HG02588 (cell line): ENCODE measurements at regions not wholly inside any gene's neighbourhood (a gene's known extent, or its start where the extent isn't known, plus 50 kb on each side); places are given as distances from the start of the nearest gene placed in this dataset.
"Not testable (repeated sequence)": the region's sequence is repeated elsewhere in the genome, so short reads cannot be mapped to it uniquely, and the experiment has no call there.

Experiments
- ATAC-seq: cut with Tn5 transposase; IDR thresholded peaks from one replicate; pipeline ENCODE4 v1.9.1; 2021; ENCODE audit warnings: mild to moderate bottlenecking, moderate library complexity; ENCODE audit not compliant: unreplicated experiment

DNA sequence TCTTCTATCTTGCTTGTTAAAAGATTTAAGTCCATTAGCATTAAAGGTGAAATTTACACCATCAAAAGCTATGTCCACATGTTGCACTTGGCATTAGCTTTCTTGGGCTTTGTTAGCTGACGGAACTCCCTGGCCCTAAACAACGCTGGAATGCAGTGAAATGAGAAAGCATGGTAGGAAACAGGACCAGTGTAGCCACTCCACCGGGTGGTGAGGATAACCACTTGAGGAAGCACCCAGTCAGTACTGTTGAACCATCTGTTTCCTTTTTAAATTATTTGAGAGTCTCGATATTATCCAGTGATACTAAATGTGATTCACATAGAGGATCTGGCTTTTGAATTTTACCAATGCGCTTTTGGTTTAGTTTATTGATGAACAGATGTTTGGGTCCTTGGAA, 374.9 kb upstream of the NOX3 start:
- no peak for ATAC-seq

DNA sequence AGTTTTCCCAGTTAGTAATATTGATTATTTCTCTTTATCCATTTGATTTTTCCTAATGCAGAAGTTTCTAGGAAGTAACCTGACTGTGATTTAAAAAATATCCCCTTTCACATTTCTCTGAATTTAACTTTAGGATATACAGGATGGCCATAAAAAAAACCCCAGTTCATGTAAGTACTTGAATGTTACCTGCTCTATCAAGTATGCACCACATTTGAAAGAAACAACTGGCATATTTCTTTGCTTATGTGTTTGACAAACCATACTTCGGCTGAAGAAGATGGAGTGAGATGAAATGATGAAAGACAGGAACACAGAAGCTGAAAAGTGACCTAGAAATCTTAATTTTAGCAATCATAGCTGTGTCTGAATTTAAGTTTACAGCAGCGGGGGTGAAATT, 374.0 kb upstream of the NOX3 start:
- ATAC-seq: no peak

DNA sequence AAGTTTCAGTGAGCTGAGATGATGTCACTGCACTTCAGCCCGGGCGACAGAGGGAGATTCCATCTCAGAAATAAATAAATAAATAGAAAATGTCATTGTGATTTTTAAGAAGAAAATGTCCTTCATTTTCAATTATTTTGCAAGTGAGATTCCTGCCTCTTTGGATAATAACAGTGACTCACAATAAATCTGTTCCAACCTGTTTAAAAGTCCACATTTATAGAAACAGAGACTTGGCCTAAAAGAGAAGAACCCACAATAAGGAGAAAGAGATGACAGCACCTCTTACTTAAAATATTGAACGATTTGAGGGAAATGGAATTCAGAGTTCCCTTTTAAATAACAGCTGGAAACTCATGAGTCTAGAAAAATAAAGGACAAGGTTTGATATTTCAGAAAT, 373.4 kb upstream of the NOX3 start:
- no peak for ATAC-seq

DNA sequence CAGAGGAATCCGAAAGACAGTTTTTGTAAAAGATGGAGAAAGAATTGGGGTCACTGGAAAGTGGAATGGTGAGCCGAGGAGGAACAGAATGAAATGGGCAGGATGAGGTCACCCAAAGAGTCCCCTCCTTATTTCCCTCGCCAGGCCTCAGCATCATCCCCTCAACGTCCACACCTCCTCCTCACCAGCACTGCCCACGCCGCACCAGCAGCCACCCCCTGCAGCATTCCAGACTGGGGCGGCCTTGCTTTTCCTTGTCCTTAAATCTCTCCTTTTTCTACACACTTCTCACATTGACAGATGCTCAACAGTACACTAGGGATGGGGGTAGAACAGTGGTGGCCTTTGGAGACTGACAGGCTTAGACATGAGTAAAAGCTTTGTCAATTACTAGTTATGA, 363.1 kb upstream of the NOX3 start:
- no peak for ATAC-seq

DNA sequence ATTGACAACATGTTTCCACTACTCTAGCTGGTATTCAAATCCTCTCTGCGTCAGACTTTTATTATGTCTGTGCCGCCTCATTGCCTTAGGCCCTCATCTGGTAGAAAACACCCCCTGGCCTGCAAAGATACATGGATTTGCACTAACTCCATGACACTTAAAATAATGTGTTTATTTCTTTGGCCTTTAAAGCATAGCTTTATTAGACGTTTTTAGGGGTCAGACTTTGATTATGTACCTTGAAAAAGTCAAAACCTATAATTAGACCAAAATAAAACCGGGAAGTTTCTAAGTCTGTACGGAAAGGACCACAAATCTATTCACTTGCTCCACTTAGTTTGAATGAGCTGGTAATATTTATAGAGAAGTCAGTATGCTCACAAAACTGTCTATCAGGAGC, 357.9 kb upstream of the NOX3 start:
- ATAC-seq: no peak

DNA sequence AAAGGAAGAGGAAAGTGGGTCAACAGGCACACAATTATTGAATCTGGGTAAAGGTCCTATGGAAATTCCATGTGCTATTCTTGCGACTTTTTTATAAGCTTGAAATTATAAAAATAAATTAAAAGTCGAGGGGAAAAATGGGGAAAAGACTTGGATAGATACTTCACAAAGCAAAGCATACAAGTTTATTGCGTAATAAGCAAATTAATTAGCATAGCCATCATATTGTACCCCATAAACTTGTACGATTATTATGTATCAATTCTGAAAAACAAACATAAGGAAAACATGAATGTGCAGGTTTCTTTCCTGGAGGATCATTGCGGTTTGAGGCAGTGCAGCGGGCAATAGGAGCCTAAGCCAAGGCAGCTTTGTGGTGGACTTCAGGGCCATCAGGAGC, 351.6 kb upstream of the NOX3 start:
- no peak for ATAC-seq

DNA sequence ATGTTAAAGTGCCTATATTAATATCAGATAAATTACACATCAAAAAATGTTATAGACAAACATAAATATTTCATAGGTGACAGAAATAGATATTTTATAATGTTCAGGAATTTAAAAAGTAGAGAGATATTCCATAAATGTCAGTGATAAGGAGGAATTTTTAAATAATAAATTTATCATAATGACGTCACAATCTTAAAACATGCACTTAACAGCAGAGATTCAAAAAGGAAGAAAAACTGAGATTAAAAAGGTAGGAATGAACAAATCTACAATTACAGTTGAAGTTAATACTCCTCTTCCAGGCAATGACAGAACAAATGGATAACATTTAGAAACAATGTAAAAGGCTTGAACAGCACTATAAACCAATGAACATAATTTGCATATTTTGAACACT, 345.4 kb upstream of the NOX3 start:
- no peak for ATAC-seq

DNA sequence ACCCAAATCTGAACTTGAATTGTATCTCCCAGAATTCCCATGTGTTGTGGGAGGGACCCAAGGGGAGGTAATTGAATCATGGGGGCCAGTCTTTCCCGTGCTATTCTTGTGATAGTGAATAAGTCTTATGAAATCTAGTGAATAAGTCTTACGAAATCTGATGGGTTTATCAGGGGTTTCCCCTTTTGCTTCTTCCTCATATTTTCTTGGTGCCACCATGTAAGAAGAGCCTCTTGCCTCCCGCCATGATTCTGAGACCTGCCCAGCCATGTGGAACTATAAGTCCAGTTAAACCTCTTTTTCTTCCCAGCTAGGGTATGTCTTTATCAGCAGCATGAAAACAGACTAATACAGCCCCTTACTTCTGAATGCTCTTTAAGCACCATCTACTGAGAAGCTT, 343.2 kb upstream of the NOX3 start:
- not testable (repeated sequence) for ATAC-seq

DNA sequence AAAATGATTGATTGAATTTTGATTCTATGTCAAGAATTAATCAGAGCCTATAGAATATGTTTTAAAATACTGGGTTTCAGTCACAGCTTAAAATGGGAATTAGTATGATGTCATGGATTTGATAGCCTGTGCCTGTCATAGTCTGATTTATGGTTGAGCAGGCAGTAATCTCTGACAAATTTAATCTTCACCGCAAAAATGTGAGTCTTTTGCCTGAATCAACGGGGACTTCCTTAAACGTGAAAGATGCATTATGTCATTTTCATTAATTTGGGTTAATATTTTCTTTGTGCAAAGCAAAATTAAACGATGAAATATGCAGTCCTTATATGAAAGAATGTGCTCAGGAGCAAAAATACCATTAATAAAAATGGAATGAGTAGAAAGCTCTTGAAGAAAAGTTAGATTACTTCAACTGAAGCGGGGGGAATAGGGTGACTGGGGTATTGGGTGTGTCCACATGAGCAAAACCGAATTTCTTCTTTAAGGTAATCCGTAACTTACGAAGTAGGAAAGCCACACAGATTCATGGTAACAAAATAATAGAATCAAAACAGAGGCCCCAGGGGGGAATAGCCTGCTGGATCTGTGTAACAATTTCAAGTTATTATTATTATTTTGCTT, 339.6 kb upstream of the NOX3 start:
- no peak for ATAC-seq

DNA sequence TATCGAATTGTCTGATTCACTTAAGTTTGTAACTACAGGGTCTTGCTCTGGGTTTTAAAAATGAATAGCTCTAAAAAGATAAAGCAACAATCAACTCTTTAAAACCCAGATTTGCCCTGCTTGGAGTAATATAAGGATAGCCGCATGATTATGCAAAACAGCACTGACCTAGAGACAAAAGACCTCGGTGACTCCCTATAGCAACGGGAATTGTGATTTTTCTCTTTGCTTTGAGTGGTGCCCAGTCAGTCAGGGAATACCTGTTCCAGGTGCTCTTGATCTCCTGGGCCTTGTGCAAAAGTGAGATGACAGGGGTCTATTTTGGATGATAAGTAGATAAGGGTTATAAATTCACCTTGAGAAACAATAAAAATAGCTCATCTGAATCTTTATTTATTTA, 336.3 kb upstream of the NOX3 start:
- ATAC-seq: no peak

DNA sequence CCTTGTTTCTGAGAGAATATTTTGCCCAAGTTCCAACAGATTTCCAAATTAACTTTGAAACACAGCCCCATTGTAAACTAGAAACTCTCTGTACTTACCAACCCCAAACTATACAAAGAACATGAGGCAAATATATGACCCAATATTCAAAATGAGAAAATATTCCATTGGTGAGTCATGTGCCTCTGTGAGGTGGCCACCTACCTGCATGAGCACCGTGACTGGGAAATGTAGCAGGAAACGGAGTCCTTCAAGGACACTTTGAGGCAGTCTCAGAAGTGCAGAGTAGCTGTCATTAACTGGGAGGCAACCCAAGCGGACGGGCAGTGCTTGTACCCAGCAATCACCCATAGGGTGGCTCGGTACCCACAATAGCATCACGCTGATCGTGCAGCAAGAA, 335.5 kb upstream of the NOX3 start:
- no peak for ATAC-seq

DNA sequence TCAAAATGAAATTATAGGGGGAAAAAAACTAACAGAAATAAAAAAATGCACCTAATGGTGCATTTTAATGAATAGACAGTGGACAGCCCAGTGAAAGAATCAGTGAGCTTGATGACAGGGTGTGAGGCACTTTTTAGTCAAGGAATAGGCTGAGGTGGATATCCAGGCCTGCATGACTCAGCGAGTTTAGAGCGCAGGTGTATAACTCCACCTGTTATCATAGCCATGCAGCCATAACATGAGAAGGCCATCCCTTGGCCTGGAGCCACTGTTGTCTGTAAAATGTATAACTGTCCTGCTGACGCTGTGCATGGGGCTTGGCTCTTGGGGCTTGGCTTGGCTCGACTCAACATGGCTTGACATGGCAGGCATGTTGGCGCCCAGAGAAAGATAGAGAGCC, 331.5 kb upstream of the NOX3 start:
- ATAC-seq: no peak

DNA sequence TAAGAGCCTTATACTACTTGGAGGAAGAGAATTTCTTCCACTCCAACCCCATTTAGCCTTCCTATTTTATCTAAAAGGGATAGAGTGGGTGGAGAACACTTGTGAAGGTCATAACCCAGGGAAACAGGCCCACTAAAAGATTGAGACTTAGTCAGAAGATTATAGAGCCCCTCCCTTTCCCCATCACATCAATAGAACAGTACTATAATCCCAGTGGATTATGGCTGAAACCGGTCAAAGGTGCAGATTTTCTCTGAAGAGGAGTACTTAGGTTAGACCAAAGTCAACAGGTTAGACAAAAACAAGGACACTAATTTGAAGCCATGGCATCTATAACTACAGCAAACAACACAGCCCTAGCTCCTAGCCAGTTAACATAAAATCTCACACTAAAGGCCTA, 330.9 kb upstream of the NOX3 start:
- no peak for ATAC-seq

DNA sequence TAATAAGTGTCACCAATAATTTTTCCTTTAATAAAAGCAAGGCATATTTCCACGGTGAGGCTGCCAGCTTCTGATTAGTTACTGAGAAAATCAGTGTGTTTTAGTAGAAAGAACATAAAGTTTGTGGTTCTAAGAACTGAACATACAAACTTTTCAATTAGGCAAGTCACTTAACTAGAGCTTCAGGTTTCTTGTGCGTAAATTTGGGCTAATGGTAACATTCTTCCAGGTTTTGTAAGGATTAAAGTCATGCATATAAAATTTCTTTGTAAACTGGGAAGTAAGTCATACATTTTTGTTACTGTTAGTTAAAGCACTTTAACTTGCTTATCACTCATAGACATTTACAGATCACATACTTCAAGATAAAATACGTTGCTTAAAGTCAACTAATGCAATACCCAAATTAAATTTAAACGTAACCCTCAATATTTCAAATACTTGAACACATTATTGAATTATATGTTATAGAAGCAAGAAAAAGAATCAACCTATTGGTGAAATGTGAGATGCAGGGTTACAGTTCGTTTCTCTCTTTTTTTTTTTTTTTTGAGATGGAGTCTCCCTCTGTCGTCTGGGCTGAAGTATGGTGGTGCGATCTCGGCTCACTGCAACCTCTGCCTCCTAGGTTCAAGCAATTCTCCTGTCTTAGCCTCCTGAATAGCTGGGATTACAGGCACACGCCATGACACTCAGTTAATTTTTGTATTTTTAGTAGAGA, 327.3 kb upstream of the NOX3 start:
- ATAC-seq: no peak

DNA sequence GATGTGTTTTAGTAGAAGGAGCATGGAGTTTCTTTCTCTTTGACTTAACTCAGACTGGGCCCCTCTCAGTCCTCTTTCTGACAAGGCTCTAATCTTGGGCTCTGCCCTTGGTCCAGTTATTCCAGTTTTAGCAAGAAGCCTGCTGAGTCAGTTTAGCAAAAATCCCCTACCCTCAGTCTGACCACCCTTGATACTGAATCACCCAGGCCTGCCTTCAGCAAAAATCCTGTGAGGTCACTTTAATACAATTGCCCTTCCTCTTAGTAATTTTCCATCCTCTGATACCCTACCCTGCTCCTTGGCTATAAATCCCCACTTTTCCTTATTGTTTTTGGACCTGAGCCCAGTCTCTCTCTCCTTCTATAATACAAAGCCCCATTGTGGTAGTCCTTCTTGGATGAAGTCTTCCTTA, 326.7 kb upstream of the NOX3 start:
- ATAC-seq: no peak

DNA sequence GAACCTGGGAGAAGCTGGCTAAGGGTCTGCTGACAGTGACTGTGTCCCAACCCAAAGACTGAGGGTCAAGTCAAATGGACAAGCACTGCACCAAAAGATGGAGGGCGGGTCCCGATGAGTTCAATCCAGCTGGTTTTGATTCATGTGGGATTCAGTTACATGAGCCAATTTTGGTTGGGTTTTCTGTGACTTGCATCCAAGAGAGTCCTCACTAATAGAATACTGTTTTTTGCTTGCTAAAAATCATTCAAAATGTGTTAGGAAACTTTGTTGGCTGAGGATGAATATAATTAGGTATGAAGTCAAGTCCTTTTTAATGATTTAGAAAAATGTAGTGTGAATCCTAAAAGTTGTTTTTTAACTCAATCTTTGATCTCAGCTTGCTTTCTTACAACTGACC, 323.8 kb upstream of the NOX3 start:
- ATAC-seq: no peak

DNA sequence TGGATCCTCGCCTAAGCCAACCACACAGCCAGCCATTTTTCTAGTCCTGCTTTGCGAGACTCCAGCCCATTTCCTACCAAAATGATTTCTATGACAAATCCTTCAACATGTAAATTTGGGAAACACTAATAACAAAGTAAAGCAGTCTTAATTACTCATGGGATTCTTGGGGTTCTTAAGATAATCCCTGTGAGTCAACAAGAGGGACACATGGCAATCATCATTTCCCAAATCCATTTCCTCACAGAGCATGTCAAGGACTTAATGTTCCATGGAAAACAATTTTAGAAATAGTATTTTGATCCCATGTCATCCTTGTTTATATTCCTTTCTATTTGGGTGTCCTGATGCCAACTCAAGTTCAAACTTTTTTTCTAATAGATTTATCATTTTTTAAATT, 322.7 kb upstream of the NOX3 start:
- no peak for ATAC-seq

DNA sequence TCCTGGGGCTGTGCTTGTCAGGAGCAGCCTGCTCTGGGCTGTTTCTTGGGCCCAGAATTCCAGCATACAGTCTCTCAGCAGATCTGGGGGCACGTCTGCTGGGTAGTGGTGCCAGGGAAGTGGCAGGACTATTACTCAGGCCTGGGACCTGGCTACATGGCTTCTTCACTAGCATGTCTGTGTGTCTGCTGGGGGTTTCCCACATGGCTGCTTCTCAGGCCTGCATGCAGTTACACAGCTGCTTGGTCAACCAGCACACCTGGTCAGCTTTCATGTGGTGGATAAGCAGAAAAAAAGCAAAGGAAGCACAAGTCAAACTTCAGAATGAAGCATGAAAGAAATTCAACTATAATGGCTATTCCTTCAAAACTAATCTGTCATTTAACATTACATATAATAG, 316.2 kb upstream of the NOX3 start:
- ATAC-seq: no peak

DNA sequence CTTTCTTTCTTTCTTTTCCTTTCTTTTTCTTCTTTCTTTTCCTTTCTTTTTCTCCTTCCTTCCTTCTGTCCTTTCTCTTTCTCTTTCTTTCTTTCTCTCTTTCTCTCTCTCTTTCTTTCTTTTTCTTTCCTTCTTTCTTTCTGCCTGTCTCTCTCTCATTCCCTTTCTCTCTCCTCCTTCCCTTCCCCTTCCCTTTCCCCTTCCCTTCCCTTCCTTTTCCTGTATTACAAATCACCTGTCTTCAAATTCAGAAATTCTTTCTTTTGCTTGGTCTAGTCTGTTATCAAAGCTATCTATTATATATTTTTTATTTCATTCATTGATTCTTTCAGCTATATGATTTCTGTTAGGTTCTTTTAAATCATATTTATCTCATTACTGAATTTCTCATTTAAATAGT, 315.2 kb upstream of the NOX3 start:
- no peak for ATAC-seq

DNA sequence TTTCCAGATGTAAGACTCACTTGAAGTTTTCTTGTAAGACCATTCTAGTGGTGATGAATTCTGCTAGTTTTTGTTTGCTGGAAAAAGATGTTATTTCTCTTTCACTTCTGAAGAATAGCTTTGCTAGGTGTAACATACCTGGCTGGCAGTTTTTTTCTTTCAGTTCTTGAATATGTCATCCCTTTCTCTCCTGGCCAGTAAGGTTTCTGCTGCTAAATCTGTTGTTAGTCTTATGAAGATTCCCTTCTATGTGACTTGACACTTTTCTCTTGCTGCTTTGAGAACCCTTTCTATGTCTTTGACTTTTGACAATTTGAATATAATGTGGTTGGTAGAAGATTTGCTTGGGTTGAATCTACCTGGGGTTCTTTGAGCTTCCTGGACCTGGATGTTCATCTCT, 314.7 kb upstream of the NOX3 start:
- ATAC-seq: no peak

DNA sequence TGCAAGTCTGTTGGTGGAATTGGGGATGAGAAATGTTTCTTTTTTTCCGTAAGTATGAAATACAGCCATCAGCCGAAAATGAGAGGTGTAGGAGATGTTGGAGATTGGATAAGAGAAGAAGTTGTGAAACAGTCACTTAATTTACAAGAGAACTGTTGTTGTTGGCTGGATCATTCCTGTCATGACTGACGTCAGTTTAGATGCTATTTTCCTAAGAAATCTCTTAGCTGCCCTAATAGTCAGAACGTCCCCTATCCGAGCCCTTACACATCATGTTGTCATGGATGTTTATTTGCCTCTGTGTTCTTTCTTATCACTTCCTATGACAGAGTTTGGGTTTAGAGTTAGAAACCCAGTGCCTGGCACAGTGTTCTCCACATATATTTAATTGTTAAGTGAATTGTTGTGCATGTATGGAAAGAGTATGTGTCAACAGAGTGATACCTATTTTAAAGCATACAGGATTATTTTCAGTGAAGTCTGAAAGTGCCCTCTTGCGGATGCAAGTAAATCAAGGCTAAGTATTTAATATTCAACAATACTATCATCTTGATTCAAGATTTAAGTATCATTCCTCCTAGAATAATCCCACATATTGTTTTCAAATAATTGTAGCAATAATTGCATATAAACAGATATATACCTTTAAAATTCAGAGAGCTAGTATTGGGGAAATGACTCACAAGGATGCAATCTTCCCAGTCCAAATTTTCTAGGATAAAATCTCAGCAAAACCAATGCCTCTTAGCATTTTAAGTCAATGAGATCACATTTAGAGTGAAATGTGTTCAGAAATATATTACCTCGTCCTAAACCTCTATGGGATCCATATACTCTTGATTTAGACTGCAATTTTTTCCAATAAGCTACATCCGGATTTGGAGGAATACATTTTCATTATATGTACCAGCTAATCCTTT, 309.9 kb upstream of the NOX3 start:
- no peak for ATAC-seq

DNA sequence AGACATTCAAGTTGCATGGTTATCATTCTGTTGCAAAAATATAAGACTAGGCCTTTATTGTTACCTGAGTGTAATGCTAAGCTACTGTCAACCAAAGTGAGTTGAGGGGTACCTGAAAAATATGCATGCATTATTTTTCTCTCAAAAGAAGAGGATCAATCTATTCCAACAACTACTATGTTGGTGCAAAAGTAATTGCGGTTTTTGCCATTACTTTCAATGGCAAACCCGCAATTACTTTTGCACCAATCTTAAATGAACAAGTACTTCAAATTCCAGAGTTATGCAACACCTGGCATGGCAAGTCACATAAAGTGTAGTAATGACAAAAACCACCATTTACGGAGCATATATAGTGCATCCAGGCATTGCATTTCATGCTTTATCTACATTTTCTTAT, 307.0 kb upstream of the NOX3 start:
- no peak for ATAC-seq
